ENCODE measurements at regions not wholly inside any gene's neighbourhood (a gene's known extent, or its start where the extent isn't known, plus 50 kb on each side); places are given as distances from the start of the nearest gene placed in this dataset.

GRCh38 chr10:36886303-36886891 is 239.0 kb upstream of the ANKRD30A start:
- no peak overlapping the region for H3K4me3 ChIP-seq (replicated peaks in 1 of 2; ENCODE audit: low read depth in 1 of 2, low read length in 2 of 2)
- no peaks in the 10 kb centered on the region for H4K20me1 ChIP-seq (ENCODE audit: insufficient read depth)
- ChIA-PET CTCF (no interaction called here), POLR2A (no interaction called here), RAD21 (ENCODE audit: low non-redundant PET in 1 of 2, low total read pairs in 2 of 2, uncharacterized antibody in 2 of 2, unreplicated experiment in 2 of 2) (no interaction called here)
- intact Hi-C loops (cut with micrococcal nuclease) = loop anchor here (10.0 kb wide), 1 partner anchor 868 kb away; no protein-coding TSS in a partner anchor
- no peak overlapping the region for H2AFZ ChIP-seq (ENCODE audit: low read depth, low read length, poor library complexity, severe bottlenecking)
- no peaks in the 10 kb centered on the region for H3K79me2 ChIP-seq (ENCODE audit: insufficient read depth, low read length)
- no peaks in the 10 kb centered on the region for H3K27me3 ChIP-seq (ENCODE audit: insufficient read depth, low read length)
- DNase-seq (ENCODE audit: low read depth, low spot score) = no peak
- H3K9ac ChIP-seq (ENCODE audit: low read length) = no peak overlapping the region
- no peak overlapping the region for H3K27ac ChIP-seq (ENCODE audit: low read depth, low read length)
- no peak overlapping the region for H3K4me2 ChIP-seq (ENCODE audit: low read length)
- TF ChIP-seq POLR2AphosphoS5 (IDR thresholded peaks at IDR 0.05; ENCODE audit: low read depth, low read length) (no peak), REST (IDR thresholded peaks at IDR 0.05; ENCODE audit: low read depth) (no peak), ELF1 (IDR thresholded peaks at IDR 0.05; ENCODE audit: borderline replicate concordance, low read depth) (no peak), SRF (IDR thresholded peaks at IDR 0.05; ENCODE audit: low read depth) (no peak), YY1 (IDR thresholded peaks at IDR 0.05; ENCODE audit: extremely low read depth, insufficient replicate concordance, low read depth, low read length) (no peak), SP1 (IDR thresholded peaks at IDR 0.05; ENCODE audit: low read depth) (no peak), ZFX (IDR thresholded peaks at IDR 0.05) (no peak), SIN3A (IDR thresholded peaks at IDR 0.05; ENCODE audit: low read depth) (no peak), EGR1 (IDR thresholded peaks at IDR 0.05; ENCODE audit: low read depth) (no peak), EZH2phosphoT487 (IDR thresholded peaks at IDR 0.05; ENCODE audit: borderline replicate concordance) (no peak), RAD21 (IDR thresholded peaks at IDR 0.05; ENCODE audit: low read depth) (no peak), CEBPB (IDR thresholded peaks at IDR 0.05; ENCODE audit: low read depth) (no peak), JUND (IDR thresholded peaks at IDR 0.05) (no peak)
- TF ChIP-seq, protein P1, sequence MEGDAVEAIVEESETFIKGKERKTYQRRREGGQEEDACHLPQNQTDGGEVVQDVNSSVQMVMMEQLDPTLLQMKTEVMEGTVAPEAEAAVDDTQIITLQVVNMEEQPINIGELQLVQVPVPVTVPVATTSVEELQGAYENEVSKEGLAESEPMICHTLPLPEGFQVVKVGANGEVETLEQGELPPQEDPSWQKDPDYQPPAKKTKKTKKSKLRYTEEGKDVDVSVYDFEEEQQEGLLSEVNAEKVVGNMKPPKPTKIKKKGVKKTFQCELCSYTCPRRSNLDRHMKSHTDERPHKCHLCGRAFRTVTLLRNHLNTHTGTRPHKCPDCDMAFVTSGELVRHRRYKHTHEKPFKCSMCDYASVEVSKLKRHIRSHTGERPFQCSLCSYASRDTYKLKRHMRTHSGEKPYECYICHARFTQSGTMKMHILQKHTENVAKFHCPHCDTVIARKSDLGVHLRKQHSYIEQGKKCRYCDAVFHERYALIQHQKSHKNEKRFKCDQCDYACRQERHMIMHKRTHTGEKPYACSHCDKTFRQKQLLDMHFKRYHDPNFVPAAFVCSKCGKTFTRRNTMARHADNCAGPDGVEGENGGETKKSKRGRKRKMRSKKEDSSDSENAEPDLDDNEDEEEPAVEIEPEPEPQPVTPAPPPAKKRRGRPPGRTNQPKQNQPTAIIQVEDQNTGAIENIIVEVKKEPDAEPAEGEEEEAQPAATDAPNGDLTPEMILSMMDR (IDR thresholded peaks at IDR 0.05 in 2 of 3, conservative IDR thresholded peaks at IDR 0.05 in 1 of 3; ENCODE audit: borderline replicate concordance in 1 of 3, insufficient read depth in 1 of 3, low read depth in 2 of 3, low read length in 2 of 3) = no peak
- TF ChIP-seq, protein P2, sequence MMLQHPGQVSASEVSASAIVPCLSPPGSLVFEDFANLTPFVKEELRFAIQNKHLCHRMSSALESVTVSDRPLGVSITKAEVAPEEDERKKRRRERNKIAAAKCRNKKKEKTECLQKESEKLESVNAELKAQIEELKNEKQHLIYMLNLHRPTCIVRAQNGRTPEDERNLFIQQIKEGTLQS (IDR thresholded peaks at IDR 0.05) = no peak
- TF ChIP-seq, protein P3, sequence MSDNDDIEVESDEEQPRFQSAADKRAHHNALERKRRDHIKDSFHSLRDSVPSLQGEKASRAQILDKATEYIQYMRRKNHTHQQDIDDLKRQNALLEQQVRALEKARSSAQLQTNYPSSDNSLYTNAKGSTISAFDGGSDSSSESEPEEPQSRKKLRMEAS (IDR thresholded peaks at IDR 0.05) = no peak
- H3K9me3 ChIP-seq (ENCODE audit: control insufficient read depth in 1 of 2, insufficient read depth in 1 of 2, low read depth in 1 of 2, low read length in 2 of 2) = no peaks in the 10 kb centered on the region; a peak in 2 of 4 replicates
- H3K36me3 ChIP-seq (ENCODE audit: control insufficient read depth in 1 of 2, insufficient read depth in 2 of 2, low read length in 2 of 2) = no peaks in the 10 kb centered on the region
- no peaks in the 10 kb centered on the region for H3K4me1 ChIP-seq (ENCODE audit: control insufficient read depth in 1 of 2, insufficient read depth in 2 of 2, low read length in 2 of 2)
- no TSS peak for BruUV-seq (replicated peaks)
- H3K9me2 ChIP-seq (ENCODE audit: insufficient read depth) = no peaks in the 10 kb centered on the region
- ATAC-seq = no peak
